GM12874 (cell line): ENCODE measurements at regions not wholly inside any gene's neighbourhood (a gene's known extent, or its start where the extent isn't known, plus 50 kb on each side); places are given as distances from the start of the nearest gene placed in this dataset.

Experiments used
- CTCF ChIP-seq: IDR thresholded peaks from 2 replicates; pipeline ENCODE4 v1.5.1; 2011; ENCODE audit warnings: low read depth, mild to moderate bottlenecking, control low read depth, low read length, moderate library complexity; ENCODE audit not compliant: insufficient read depth

- TF ChIP-seq CTCF, result no peak
Observed at GRCh38 chr2:136219963-136220362, 102.0 kb upstream of the CXCR4 start.

GRCh38 chr2:136219341-136219740, 101.4 kb upstream of the CXCR4 start:
- TF ChIP-seq CTCF, result no peak

GRCh38 chr2:136217996-136218395, 100.0 kb upstream of the CXCR4 start:
- no peak for TF ChIP-seq CTCF

GRCh38 chr2:136215908-136216472, 98.0 kb upstream of the CXCR4 start:
- TF ChIP-seq CTCF, result no peak

- no peak for TF ChIP-seq CTCF
Observed at GRCh38 chr2:136215449-136215848, 97.5 kb upstream of the CXCR4 start.

GRCh38 chr2:136214307-136215200, 96.6 kb upstream of the CXCR4 start:
- no peak for TF ChIP-seq CTCF

GRCh38 chr2:136213836-136214235, 95.9 kb upstream of the CXCR4 start:
- TF ChIP-seq CTCF, result no peak
